Smooth muscle cell (in vitro differentiated cells): ENCODE measurements at regions not wholly inside any gene's neighbourhood (a gene's known extent, or its start where the extent isn't known, plus 50 kb on each side); places are given as distances from the start of the nearest gene placed in this dataset.
A peak's percentile ranks its signal among the peaks of the same experiment; 100 is the strongest.

ENCODE experiments used
- DNase-seq: peaks from one replicate; lab custom pipeline; 2025; ENCODE audit not compliant: unreplicated experiment; lab: John Stamatoyannopoulos, UW
- H2AFZ ChIP-seq: fragments of 200-600 bp; sonication (generic); 2 replicates; pipeline ENCODE4 v1.6.0; 2016; ENCODE audit warnings: antibody characterized with exemption, low read depth, mild to moderate bottlenecking
- H3F3A ChIP-seq: fragments of 200-600 bp; sonication (generic); 2 replicates; pipeline ENCODE4 v1.6.0; 2017; ENCODE audit warnings: antibody characterized with exemption, low read depth
- H3K27ac ChIP-seq: fragments of 200-600 bp; sonication (generic); 2 replicates; pipeline ENCODE4 v1.5.1; 2016; ENCODE audit warnings: low read depth, mild to moderate bottlenecking
- H3K27me3 ChIP-seq: fragments of 200-600 bp; sonication (generic); 2 replicates; pipeline ENCODE4 v1.6.1; 2016; ENCODE audit warnings: low read depth, mild to moderate bottlenecking
- H3K36me3 ChIP-seq: fragments of 200-600 bp; sonication (generic); 2 replicates; pipeline ENCODE4 v1.5.1; 2016; ENCODE audit warnings: low read depth
- H3K4me1 ChIP-seq: fragments of 200-600 bp; sonication (generic); 2 replicates; pipeline ENCODE4 v1.5.1; 2016; ENCODE audit warnings: low read depth
- H3K4me2 ChIP-seq: fragments of 200-600 bp; sonication (generic); 2 replicates; pipeline ENCODE4 v1.6.0; 2016; ENCODE audit warnings: mild to moderate bottlenecking
- H3K4me3 ChIP-seq: fragments of 200-600 bp; sonication (generic); 2 replicates; pipeline ENCODE4 v1.5.1; 2016; ENCODE audit warnings: mild to moderate bottlenecking
- H3K79me2 ChIP-seq: fragments of 200-600 bp; sonication (generic); 2 replicates; pipeline ENCODE4 v1.6.0; 2016; ENCODE audit warnings: low read depth, mild to moderate bottlenecking
- H3K9ac ChIP-seq: fragments of 200-600 bp; sonication (generic); 2 replicates; pipeline ENCODE4 v1.6.0; 2016; ENCODE audit warnings: low read depth
- H3K9me3 ChIP-seq: fragments of 200-600 bp; sonication (generic); replicated peaks from 2 replicates; pipeline ENCODE4 v1.5.1; 2016; ENCODE audit warnings: low read depth
- H4K20me1 ChIP-seq: fragments of 200-600 bp; sonication (generic); 2 replicates; pipeline ENCODE4 v1.6.0; 2016; ENCODE audit warnings: low read depth
- WGBS: methylation state at CpG from one replicate; pipeline ENCODE4 v1.1.7; 2016; ENCODE audit warnings: low lambda C conversion rate; 5-methylcytosine and 5-hydroxymethylcytosine counted together
- TF ChIP-seq, protein P1 (sequence below): fragments of 200-600 bp; sonication (generic); IDR thresholded peaks from 2 replicates; pipeline ENCODE4 v1.5.1; 2017; ENCODE audit warnings: borderline replicate concordance, mild to moderate bottlenecking, antibody characterized with exemption; ENCODE audit not compliant: insufficient read depth, poor library complexity, severe bottlenecking

- Histone ChIP-seq H3F3A (no peaks in the 10 kb centered on the region), H4K20me1 (no peaks in the 10 kb centered on the region), H3K27me3 (no peaks in the 10 kb centered on the region), H2AFZ (peak overlapping the region; percentile 83), H3K9me3 (no peaks in the 10 kb centered on the region), H3K27ac (no peak overlapping the region), H3K4me1 (no peaks in the 10 kb centered on the region), H3K9ac (no peak overlapping the region), H3K79me2 (no peaks in the 10 kb centered on the region), H3K4me3 (no peak overlapping the region), H3K36me3 (no peaks in the 10 kb centered on the region), H3K4me2 (no peak overlapping the region)
- DNase-seq, result no peak
- TF ChIP-seq, protein P1, sequence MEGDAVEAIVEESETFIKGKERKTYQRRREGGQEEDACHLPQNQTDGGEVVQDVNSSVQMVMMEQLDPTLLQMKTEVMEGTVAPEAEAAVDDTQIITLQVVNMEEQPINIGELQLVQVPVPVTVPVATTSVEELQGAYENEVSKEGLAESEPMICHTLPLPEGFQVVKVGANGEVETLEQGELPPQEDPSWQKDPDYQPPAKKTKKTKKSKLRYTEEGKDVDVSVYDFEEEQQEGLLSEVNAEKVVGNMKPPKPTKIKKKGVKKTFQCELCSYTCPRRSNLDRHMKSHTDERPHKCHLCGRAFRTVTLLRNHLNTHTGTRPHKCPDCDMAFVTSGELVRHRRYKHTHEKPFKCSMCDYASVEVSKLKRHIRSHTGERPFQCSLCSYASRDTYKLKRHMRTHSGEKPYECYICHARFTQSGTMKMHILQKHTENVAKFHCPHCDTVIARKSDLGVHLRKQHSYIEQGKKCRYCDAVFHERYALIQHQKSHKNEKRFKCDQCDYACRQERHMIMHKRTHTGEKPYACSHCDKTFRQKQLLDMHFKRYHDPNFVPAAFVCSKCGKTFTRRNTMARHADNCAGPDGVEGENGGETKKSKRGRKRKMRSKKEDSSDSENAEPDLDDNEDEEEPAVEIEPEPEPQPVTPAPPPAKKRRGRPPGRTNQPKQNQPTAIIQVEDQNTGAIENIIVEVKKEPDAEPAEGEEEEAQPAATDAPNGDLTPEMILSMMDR, result no peak
- WGBS, result 41% methylated on average over 2 of the region's 2 CpGs
These were observed 149.9 kb upstream of the FBXO33 start for GRCh38 chr14:39582028-39582654.

GRCh38 chr14:39581474-39581873 lies 149.2 kb upstream of the FBXO33 start:
- no peak for DNase-seq
- Histone ChIP-seq H3K9me3 (no peaks in the 10 kb centered on the region), H3K27me3 (no peaks in the 10 kb centered on the region), H3K79me2 (no peaks in the 10 kb centered on the region), H3K27ac (no peak overlapping the region), H2AFZ (no peak overlapping the region), H3K36me3 (no peaks in the 10 kb centered on the region), H4K20me1 (no peaks in the 10 kb centered on the region), H3K9ac (no peak overlapping the region), H3F3A (no peaks in the 10 kb centered on the region), H3K4me3 (no peak overlapping the region), H3K4me2 (no peak overlapping the region), H3K4me1 (no peaks in the 10 kb centered on the region)
- TF ChIP-seq, protein P1, result peak; percentile 46
- 64% methylated on average over 2 of the region's 2 CpGs for WGBS

DNA sequence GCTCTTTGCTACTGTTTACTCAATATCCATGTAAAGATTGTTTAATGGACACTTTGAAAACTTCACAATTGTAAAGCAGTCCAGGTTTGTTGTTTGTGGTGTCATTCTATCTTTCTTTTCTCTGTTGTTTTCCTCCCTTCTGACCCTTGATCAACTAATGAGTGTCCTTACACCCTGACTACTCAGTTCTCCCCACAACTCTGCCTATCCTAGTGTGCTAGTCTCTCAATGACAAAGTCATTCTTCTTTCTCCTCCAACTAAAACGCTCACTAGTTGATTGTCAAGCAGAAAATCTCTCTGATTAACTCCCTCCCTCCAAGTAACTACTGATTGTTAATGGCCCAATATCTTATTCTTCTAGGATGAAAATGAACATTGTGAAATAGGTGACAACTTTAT lies 148.5 kb upstream of the FBXO33 start:
- no peaks in the 10 kb centered on the region for H3K4me1 ChIP-seq
- H3K4me3 ChIP-seq, result no peak overlapping the region
- no peak overlapping the region for H2AFZ ChIP-seq
- H3K4me2 ChIP-seq, result no peak overlapping the region
- DNase-seq, result no peak
- H3K79me2 ChIP-seq, result no peaks in the 10 kb centered on the region
- no peak overlapping the region for H3K9ac ChIP-seq
- no peaks in the 10 kb centered on the region for H3K9me3 ChIP-seq
- WGBS, result 77% methylated on average over 1 of the region's 1 CpG
- H3K27me3 ChIP-seq, result no peaks in the 10 kb centered on the region
- TF ChIP-seq, protein P1, result no peak
- H3K36me3 ChIP-seq, result no peaks in the 10 kb centered on the region
- H4K20me1 ChIP-seq, result no peaks in the 10 kb centered on the region
- no peak overlapping the region for H3K27ac ChIP-seq
- H3F3A ChIP-seq, result no peaks in the 10 kb centered on the region

DNA sequence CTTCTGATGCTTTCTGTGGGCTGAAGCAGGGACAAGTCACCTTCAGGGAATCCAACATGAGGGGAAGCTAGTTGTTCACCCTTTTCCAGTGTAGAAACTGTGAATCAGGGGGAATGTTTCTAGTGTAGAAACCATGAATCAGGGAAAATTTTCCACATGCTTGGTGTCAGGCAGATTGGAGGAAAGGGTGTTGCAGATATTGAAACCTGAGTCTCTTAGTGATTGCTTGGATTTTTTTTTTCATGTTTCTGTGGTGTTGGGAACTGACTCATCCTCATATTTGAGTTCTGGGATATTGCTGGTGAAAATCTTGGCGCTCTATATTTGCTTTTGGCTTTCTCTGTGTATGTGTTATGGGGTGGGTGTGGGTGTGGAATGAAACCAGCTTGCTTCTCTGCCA lies 144.5 kb upstream of the FBXO33 start:
- Histone ChIP-seq H4K20me1 (no peaks in the 10 kb centered on the region), H3K36me3 (no peaks in the 10 kb centered on the region), H3F3A (no peaks in the 10 kb centered on the region), H3K27me3 (no peaks in the 10 kb centered on the region), H3K9ac (no peak overlapping the region), H3K4me3 (no peak overlapping the region), H3K27ac (no peak overlapping the region), H3K4me1 (no peaks in the 10 kb centered on the region), H3K79me2 (no peaks in the 10 kb centered on the region), H2AFZ (no peak overlapping the region), H3K9me3 (no peaks in the 10 kb centered on the region), H3K4me2 (no peak overlapping the region)
- WGBS, result 53% methylated on average over 1 of the region's 1 CpG
- DNase-seq, result no peak
- TF ChIP-seq, protein P1, result no peak
